GM12872 (cell line): ENCODE measurements at regions not wholly inside any gene's neighbourhood (a gene's known extent, or its start where the extent isn't known, plus 50 kb on each side); places are given as distances from the start of the nearest gene placed in this dataset.

Experiments
- TF ChIP-seq, protein P1 (sequence below): IDR thresholded peaks from 3 replicates; pipeline ENCODE4 v1.5.1; 2011; ENCODE audit warnings: low read depth, mild to moderate bottlenecking, low read length, moderate library complexity; ENCODE audit not compliant: insufficient read depth

DNA sequence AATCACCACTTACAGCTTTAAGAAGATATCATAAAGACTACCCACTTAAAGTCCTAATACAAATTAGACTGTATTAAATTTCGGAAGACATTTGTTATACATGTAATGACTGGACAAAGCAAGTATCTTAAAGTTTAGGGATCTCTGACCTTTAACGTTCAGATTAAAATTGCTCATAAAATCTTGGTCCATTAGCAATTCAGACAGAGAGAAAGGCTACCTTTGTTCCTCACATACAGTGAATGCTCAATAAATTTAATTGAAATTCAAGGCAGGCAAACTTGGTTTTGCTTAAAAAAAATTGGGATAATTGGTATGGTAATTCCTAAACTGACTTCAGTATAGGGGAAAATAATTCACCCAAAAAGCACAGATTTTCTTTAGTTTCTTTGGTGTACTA, 285.9 kb upstream of the EMCN start:
- TF ChIP-seq, protein P1, sequence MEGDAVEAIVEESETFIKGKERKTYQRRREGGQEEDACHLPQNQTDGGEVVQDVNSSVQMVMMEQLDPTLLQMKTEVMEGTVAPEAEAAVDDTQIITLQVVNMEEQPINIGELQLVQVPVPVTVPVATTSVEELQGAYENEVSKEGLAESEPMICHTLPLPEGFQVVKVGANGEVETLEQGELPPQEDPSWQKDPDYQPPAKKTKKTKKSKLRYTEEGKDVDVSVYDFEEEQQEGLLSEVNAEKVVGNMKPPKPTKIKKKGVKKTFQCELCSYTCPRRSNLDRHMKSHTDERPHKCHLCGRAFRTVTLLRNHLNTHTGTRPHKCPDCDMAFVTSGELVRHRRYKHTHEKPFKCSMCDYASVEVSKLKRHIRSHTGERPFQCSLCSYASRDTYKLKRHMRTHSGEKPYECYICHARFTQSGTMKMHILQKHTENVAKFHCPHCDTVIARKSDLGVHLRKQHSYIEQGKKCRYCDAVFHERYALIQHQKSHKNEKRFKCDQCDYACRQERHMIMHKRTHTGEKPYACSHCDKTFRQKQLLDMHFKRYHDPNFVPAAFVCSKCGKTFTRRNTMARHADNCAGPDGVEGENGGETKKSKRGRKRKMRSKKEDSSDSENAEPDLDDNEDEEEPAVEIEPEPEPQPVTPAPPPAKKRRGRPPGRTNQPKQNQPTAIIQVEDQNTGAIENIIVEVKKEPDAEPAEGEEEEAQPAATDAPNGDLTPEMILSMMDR = no peak

DNA sequence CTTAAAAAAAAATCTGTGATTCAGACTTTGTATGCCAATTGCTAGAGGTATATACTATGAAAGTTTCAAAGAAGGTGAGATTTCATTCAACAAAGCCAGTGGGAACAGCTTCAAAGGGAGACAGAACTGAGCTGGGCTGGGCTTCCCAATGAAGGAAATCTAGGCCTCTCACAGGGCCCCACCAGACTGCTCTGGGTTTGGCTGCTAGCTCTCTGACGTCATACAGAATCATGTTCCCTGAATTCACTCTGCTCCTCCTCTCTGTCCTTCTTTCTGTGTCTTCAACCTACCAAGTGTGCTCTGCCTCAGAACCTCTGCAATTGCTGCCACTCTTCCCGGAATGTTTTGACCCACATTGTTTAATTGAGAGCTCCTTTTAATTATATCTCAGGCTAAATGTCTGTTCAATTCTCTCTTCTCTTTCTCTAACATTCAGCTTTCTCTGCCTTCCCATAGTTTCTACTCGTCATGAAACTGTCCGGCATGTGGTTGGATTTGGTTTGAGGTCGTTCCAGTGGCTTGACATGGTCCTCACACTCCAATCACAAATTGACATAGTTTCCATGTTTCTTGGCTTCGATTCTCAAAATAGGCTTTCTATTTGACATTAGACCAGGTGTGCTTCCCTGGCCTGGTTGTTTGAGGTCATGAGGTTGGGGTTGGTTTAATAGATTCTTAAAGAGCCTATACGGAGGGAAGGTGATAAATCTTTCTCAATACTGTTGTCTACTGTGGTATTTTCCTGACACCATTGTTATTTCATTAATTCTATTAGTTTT, 282.1 kb upstream of the EMCN start:
- TF ChIP-seq, protein P1 = no peak

DNA sequence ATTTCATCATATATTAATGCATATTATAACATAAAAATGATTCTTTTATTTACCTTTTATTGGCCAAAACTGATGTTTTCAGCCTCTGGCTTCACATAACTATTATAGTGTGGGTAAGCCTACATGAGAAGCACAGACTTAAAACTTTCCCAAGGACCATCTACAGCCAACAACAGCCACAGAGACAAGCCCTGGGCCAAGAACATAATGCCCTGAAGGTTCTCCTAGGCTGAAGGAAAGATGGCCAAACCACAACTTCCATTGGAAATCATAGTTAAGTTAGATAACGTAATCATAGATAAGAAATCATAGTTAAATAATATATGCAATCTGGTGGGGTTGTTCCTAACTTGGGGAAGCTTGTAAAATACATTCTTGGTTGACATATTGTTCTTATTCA, 280.0 kb upstream of the EMCN start:
- TF ChIP-seq, protein P1 = no peak

DNA sequence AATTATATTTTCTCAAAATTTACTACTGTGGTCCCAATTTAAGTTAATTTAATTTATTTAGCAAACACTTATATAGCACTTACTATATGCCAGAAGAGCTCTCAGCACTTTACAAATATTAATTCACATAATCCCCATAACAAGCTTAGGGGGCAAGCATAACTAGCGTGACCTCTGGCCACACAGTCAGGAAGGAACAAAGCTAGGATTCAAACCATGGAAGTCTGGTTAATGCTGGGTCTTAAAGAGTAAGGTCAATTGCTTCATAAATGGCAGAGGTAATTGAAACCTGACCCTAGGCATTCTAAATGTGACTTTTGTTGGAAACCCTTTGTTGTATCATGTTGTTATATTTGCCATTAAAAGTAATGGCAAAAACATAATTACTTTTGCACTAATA, 279.5 kb upstream of the EMCN start:
- TF ChIP-seq, protein P1 = no peak

DNA sequence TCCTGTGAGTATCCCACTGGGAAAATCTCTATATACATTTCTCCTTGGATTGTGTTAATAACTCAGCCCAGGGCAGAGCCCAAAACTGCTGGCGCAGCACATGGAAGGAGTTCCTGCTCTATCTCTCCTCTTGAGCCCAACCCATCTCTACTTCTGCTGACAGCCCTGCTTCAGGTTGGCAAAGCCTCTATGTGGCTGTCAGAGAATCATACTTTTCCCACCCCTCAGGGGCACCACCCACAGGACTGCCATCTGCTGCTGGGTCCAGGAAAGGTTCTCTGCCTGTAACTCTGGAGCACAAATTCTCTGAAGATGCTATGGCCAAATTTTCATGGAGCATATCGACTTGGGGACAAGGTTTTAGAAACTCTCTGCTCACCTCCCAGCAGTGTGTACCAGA, 278.5 kb upstream of the EMCN start:
- TF ChIP-seq, protein P1 = no peak

DNA sequence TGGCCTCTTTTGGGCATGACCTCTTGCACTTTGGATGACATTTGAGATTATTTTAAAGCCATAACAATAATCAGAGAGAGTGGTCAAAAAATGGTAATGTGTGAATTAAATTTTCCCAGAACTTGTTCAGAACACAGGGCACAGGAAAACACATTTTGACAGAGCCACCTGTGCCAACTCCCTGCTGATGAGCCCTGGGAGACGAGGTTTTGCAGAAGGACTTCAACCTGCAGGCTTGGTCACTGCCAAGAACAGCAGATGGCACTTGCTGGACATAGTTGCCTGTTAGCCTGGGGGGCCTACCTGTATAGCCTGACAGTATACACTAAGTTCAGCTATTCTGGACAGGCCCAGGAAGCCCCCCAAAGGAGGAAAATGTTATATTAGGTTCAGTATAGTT, 277.8 kb upstream of the EMCN start:
- TF ChIP-seq, protein P1 = no peak

DNA sequence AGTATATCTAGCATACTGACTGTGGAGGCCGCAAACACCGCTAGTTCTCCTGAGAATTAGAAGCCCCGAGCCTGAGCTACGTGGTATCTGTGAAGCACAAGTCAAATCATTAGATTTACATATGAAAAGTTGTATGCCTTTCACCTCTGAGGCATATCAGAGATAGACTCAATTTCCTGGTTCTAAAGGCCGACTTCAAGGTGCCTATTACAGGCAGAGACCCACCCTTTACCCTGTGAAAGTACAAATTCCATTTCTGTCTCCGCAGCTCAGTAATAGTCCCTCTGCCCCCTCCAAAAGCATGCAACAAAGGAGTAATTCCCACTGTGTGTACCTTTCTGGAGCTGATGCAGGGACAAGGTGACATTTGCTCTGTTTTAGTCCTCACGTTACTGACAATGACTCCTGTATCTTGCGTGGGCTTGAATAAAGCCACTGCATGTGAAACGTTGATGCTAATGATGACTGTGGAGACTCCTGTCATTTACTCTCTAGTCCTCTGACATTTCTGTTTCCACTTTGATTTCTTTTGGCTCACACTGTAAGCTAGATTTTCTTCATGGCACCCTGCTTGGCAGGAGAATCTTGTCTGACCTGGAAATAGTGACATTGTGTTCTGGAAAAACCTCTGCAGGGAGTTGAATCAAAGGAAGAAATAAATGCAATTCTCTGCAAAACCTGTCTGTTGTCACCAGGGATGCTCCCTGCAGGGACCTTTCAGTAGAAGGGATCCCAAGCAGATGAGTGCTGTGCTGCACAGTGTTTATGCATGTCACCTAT, 273.2 kb upstream of the EMCN start:
- TF ChIP-seq, protein P1 = no peak
